ENCODE measurements at regions not wholly inside any gene's neighbourhood (a gene's known extent, or its start where the extent isn't known, plus 50 kb on each side); places are given as distances from the start of the nearest gene placed in this dataset.

DNA sequence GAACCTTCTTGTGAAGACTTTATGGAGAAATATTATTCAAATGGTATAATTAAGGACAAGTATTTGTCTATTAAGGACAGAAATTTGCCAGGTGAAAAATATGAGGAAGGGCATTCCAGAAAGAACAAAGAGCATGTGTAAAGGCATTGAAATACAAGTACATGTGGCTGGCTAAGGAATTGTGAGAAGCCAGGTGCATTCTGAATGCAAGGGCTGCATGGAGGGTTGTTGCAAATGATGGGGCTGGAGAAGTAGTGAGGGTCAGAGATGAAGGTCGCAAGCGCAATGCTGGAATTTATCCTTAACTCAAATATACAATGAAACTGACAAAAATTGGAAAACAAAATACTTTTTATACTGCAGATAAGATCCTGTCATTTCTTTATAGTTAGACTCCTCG, 437.7 kb downstream of the ADAMTS20 start:
- H3K27me3 Mint-ChIP-seq (ENCODE audit: unreplicated experiment) = no peaks in the 10 kb centered on the region
- no peak overlapping the region for H3K27ac Mint-ChIP-seq (ENCODE audit: unreplicated experiment)
- H3K4me1 Mint-ChIP-seq (ENCODE audit: unreplicated experiment) = no peaks in the 10 kb centered on the region
- H3K9me3 Mint-ChIP-seq (ENCODE audit: unreplicated experiment) = no peaks in the 10 kb centered on the region
- TF ChIP-seq, protein P1, sequence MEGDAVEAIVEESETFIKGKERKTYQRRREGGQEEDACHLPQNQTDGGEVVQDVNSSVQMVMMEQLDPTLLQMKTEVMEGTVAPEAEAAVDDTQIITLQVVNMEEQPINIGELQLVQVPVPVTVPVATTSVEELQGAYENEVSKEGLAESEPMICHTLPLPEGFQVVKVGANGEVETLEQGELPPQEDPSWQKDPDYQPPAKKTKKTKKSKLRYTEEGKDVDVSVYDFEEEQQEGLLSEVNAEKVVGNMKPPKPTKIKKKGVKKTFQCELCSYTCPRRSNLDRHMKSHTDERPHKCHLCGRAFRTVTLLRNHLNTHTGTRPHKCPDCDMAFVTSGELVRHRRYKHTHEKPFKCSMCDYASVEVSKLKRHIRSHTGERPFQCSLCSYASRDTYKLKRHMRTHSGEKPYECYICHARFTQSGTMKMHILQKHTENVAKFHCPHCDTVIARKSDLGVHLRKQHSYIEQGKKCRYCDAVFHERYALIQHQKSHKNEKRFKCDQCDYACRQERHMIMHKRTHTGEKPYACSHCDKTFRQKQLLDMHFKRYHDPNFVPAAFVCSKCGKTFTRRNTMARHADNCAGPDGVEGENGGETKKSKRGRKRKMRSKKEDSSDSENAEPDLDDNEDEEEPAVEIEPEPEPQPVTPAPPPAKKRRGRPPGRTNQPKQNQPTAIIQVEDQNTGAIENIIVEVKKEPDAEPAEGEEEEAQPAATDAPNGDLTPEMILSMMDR (IDR thresholded peaks at IDR 0.05; ENCODE audit: unreplicated experiment) = no peak
- no peaks in the 10 kb centered on the region for H3K36me3 Mint-ChIP-seq (ENCODE audit: low read depth, unreplicated experiment)
- no peak for DNase-seq (ENCODE audit: low spot score)
- no peak overlapping the region for H3K4me3 Mint-ChIP-seq (ENCODE audit: unreplicated experiment)

DNA sequence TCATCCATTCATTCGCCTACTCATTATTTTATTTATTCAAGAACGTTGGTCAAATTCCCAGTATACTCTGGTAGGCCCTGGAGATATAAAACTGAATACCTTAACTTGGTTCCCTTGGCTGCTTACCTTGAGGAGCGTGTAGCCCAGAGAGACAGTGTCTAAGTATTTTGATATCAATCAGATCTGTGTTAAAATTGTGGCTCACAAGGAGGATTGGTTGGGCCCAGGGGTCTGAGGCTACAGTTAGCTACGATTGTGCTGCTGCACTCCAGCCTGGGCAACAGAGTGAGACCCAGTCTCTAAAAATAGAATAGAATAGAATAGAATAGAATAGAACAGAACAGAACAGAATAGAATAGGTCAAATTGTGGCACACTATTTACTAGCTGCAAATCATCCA, 438.4 kb downstream of the ADAMTS20 start:
- Mint-ChIP-seq H3K27me3 (ENCODE audit: unreplicated experiment) (no peaks in the 10 kb centered on the region), H3K36me3 (ENCODE audit: low read depth, unreplicated experiment) (no peaks in the 10 kb centered on the region)

DNA sequence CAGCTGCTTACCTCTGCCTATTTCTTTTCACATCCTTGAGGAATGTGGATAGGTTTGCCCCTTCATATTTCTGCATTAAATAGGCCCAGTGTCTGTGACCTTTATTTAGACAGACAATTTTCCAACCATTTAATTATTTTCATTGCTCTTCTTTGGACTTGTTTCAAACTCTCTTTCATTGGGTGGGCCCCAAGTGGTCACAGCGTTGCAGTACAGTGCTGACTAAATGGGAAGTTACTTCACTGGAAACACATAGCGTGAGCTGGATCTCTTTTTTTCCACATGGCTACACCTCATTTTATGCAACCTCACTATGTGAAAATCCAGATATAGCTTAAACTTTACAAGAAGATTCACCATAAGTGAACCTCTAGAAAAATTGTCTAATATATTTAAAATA, 438.9 kb downstream of the ADAMTS20 start:
- Mint-ChIP-seq H3K27ac (ENCODE audit: unreplicated experiment) (no peak overlapping the region), H3K4me1 (ENCODE audit: unreplicated experiment) (no peaks in the 10 kb centered on the region), H3K4me3 (ENCODE audit: unreplicated experiment) (no peak overlapping the region), H3K27me3 (ENCODE audit: unreplicated experiment) (no peaks in the 10 kb centered on the region), H3K9me3 (ENCODE audit: unreplicated experiment) (no peaks in the 10 kb centered on the region), H3K36me3 (ENCODE audit: low read depth, unreplicated experiment) (no peaks in the 10 kb centered on the region)
- no peak for DNase-seq (ENCODE audit: low spot score)
- TF ChIP-seq, protein P1 (IDR thresholded peaks at IDR 0.05; ENCODE audit: unreplicated experiment) = no peak

More for the DNA sequence above, 438.4 kb downstream of the ADAMTS20 start:
- Mint-ChIP-seq H3K4me3 (ENCODE audit: unreplicated experiment) (no peak overlapping the region), H3K9me3 (ENCODE audit: unreplicated experiment) (no peaks in the 10 kb centered on the region), H3K4me1 (ENCODE audit: unreplicated experiment) (no peaks in the 10 kb centered on the region), H3K27ac (ENCODE audit: unreplicated experiment) (no peak overlapping the region)
- TF ChIP-seq, protein P1 (IDR thresholded peaks at IDR 0.05; ENCODE audit: unreplicated experiment) = no peak
- no peak for DNase-seq (ENCODE audit: low spot score)

DNA sequence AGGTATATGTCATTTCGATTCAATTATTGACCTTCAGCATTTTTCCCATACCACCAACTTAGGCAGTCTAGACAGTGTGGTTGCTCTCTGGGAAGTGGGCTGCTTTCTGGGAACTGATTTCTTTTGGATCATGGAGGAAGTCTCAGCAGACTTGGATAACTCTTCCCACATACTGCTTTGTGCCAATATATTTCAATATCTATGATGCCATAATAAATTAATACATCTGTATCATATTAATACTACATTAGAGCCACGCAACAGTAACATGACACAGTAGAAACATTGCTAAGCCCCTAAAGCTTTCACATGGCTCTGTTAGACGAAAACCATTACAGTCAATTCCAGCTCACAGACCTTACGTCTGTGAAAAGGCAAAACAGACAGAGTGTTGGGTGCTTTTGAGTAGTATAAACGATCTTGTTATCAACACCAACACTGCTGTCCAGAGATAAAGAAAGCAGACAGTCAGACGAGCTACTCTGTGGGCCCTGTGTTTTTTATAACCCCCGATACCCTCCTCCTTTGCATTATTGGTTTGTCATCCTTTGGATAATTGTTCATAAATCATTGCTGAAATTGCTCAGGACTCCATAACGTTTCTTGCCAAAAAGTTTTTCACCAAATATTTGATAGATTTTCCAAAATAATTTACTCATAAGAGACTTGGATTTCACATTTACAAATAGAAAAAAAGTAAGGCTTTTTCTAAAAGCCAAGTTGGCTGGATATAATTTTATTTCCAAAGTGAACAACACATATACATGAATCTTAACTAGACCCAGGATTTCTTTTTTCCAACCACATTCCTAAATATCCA, 439.7 kb downstream of the ADAMTS20 start:
- TF ChIP-seq, protein P1 (IDR thresholded peaks at IDR 0.05; ENCODE audit: unreplicated experiment) = no peak
- Mint-ChIP-seq H3K4me3 (ENCODE audit: unreplicated experiment) (no peak overlapping the region), H3K27me3 (ENCODE audit: unreplicated experiment) (no peaks in the 10 kb centered on the region), H3K36me3 (ENCODE audit: low read depth, unreplicated experiment) (no peaks in the 10 kb centered on the region), H3K27ac (ENCODE audit: unreplicated experiment) (no peak overlapping the region), H3K4me1 (ENCODE audit: unreplicated experiment) (no peaks in the 10 kb centered on the region), H3K9me3 (ENCODE audit: unreplicated experiment) (no peaks in the 10 kb centered on the region)
- DNase-seq (ENCODE audit: low spot score) = no peak

DNA sequence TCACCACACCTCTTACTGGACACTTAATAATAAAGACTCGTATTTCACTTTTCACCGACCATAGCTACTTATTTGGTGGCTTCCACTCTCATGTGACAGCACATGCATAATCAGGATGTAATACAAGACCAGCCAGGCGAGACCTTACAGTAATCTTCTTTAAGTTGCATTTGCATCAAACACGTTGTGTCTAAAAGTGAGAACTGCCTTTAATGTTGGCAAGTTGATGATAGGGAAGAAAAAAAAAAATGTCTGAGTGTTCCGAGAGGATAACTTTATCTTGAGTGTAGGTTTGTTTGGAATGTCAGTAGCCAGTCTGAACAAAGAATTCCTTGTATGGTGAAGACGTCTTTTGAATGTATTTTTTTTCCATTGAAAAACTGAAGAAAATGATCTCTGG, 440.4 kb downstream of the ADAMTS20 start:
- Mint-ChIP-seq H3K4me3 (ENCODE audit: unreplicated experiment) (no peak overlapping the region), H3K36me3 (ENCODE audit: low read depth, unreplicated experiment) (no peaks in the 10 kb centered on the region), H3K4me1 (ENCODE audit: unreplicated experiment) (peaks cover under 1% of the 10 kb centered on the region), H3K27ac (ENCODE audit: unreplicated experiment) (no peak overlapping the region), H3K27me3 (ENCODE audit: unreplicated experiment) (no peaks in the 10 kb centered on the region), H3K9me3 (ENCODE audit: unreplicated experiment) (no peaks in the 10 kb centered on the region)
- TF ChIP-seq, protein P1 (IDR thresholded peaks at IDR 0.05; ENCODE audit: unreplicated experiment) = no peak
- DNase-seq (ENCODE audit: low spot score) = no peak

Data from endothelial cell (in vitro differentiated cells).